ENCODE measurements at regions not wholly inside any gene's neighbourhood (a gene's known extent, or its start where the extent isn't known, plus 50 kb on each side); places are given as distances from the start of the nearest gene placed in this dataset.

- TF ChIP-seq CTCF (conservative IDR thresholded peaks at IDR 0.05; ENCODE audit: low read length) (no peak), EZH2phosphoT487 (IDR thresholded peaks at IDR 0.05; ENCODE audit: borderline replicate concordance) (no peak)
Observed at GRCh38 chr10:33791272-33791660, 456.8 kb upstream of the NRP1 start.
